GM12878 (cell line): ENCODE measurements at regions not wholly inside any gene's neighbourhood (a gene's known extent, or its start where the extent isn't known, plus 50 kb on each side); places are given as distances from the start of the nearest gene placed in this dataset.

Experiments
- ATAC-seq: fragments of 200-7000 bp; cut with Tn5 transposase; 3 replicates; pipeline ENCODE4 v1.9.1; 2020; ENCODE audit warnings: mild to moderate bottlenecking, moderate library complexity
- BruUV-seq: library from RNA; stranded (reverse); fragments of 400-500 nt; replicated peaks from 2 replicates; lab custom pipeline; 2021; lab: Mats Ljungman, UMichigan
- CTCF ChIA-PET: fragments of 300-600 bp; sonication (Branson Sonifier 250); formaldehyde crosslinking; extraction: SDS; loops from one replicate; lab custom pipeline; 2021; ENCODE audit warnings: inconsistent platforms; lab: Yijun Ruan, JAX
- POLR2A ChIA-PET: fragments of 350-600 bp; formaldehyde crosslinking; extraction: SDS; loops from one replicate; lab custom pipeline; 2021; ENCODE audit warnings: inconsistent platforms; lab: Charles Lee
- RAD21 ChIA-PET: fragments of 300-600 bp; sonication (Branson Sonifier 250); formaldehyde crosslinking; loops from one replicate; lab custom pipeline; 2023; ENCODE audit warnings: antibody characterized with exemption; ENCODE audit not compliant: unreplicated experiment; lab: Charles Lee
- SMC1A ChIA-PET: fragments of 300-600 bp; sonication (Branson Sonifier 250); formaldehyde crosslinking; loops from one replicate; lab custom pipeline; 2023; ENCODE audit not compliant: unreplicated experiment, uncharacterized antibody; lab: Charles Lee
- DNase-seq: peaks from one replicate; pipeline ENCODE4 v3.0.0-alpha.2; 2011; ENCODE audit warnings: low read depth, low spot score
- FAIRE-seq: peaks from 3 replicates; lab custom pipeline; 2011; peaks lifted over from hg19 to GRCh38; lab: Jason Lieb, UNC
- H2AFZ ChIP-seq: 2 replicates; pipeline ENCODE4 v1.6.0; 2011; ENCODE audit warnings: low read depth, low read length, control low read depth; ENCODE audit not compliant: control insufficient read depth
- H3K27ac ChIP-seq: 2 replicates; pipeline ENCODE4 v1.5.1; 2011; ENCODE audit warnings: control low read depth; ENCODE audit not compliant: control insufficient read depth, insufficient read depth
- H3K27me3 ChIP-seq, 2 experiments: replicated peaks in 1 of 2; 2 replicates each; pipeline versions ENCODE4 v1.6.0 to v1.6.1; 2011; ENCODE audit warnings: low read length in 1 of 2; ENCODE audit not compliant: control insufficient read depth in 2 of 2, insufficient read depth in 2 of 2
- H3K36me3 ChIP-seq, 2 experiments: 2 replicates each; pipeline ENCODE4 v1.5.1; 2011; ENCODE audit warnings: low read length in 1 of 2; ENCODE audit not compliant: control insufficient read depth in 2 of 2, insufficient read depth in 2 of 2
- H3K4me1 ChIP-seq: 2 replicates; pipeline ENCODE4 v1.6.1; 2011; ENCODE audit warnings: mild to moderate bottlenecking, low read length, moderate library complexity, mixed read lengths; ENCODE audit not compliant: control insufficient read depth, insufficient read depth
- H3K4me2 ChIP-seq: 2 replicates; pipeline ENCODE4 v1.6.0; 2011; ENCODE audit warnings: control low read depth; ENCODE audit not compliant: control insufficient read depth, insufficient read depth
- H3K4me3 ChIP-seq: fragments of 200-600 bp; sonication (generic); 2 replicates; pipeline ENCODE4 v1.5.1; 2016
- H3K79me2 ChIP-seq: 2 replicates; pipeline ENCODE4 v1.6.0; 2011; ENCODE audit warnings: low read length; ENCODE audit not compliant: control insufficient read depth, insufficient read depth
- H3K9ac ChIP-seq: 2 replicates; pipeline ENCODE4 v1.8.0; 2011; ENCODE audit warnings: low read length, control low read depth, mixed read lengths; ENCODE audit not compliant: control insufficient read depth, insufficient read depth
- H3K9me3 ChIP-seq: replicated peaks from 3 replicates; pipeline ENCODE4 v1.5.1; 2011; ENCODE audit warnings: mild to moderate bottlenecking, low read length; ENCODE audit not compliant: control insufficient read depth, insufficient read depth
- H4K20me1 ChIP-seq: 2 replicates; pipeline ENCODE4 v1.6.0; 2011; ENCODE audit not compliant: control insufficient read depth, insufficient read depth
- CREM ChIP-seq: IDR thresholded peaks from 2 replicates; pipeline ENCODE4 v1.6.1; 2014; ENCODE audit warnings: antibody characterized with exemption, low read depth
- GATAD2B ChIP-seq: fragments of 450-650 bp; conservative IDR thresholded peaks from 2 replicates; pipeline ENCODE4 v1.6.1; 2017; ENCODE audit warnings: low read depth, mild to moderate bottlenecking, moderate library complexity
- HDAC6 ChIP-seq: fragments of 200-600 bp; sonication (generic); IDR thresholded peaks from one replicate; pipeline ENCODE4 v1.8.0; 2017; ENCODE audit warnings: antibody characterized with exemption; ENCODE audit not compliant: unreplicated experiment
- MYC ChIP-seq: IDR thresholded peaks from 2 replicates; pipeline ENCODE4 v1.6.1; 2011; ENCODE audit warnings: mild to moderate bottlenecking, low read length, moderate library complexity, inconsistent platforms; ENCODE audit not compliant: insufficient read depth, insufficient replicate concordance, insufficient read length, severe bottlenecking
- PRDM15 ChIP-seq: fragments of 450-650 bp; formaldehyde crosslinking; IDR thresholded peaks from 2 replicates; pipeline ENCODE4 v1.4.0; 2020; ENCODE audit warnings: mild to moderate bottlenecking, moderate library complexity
- RCOR1 ChIP-seq: conservative IDR thresholded peaks from 2 replicates; pipeline ENCODE4 v1.6.1; 2012; ENCODE audit warnings: low read depth, low read length, improper control_type of control experiment
- SKIL ChIP-seq: fragments of 450-650 bp; IDR thresholded peaks from 2 replicates; pipeline ENCODE4 v1.6.1; 2017; ENCODE audit warnings: mild to moderate bottlenecking, low read depth, inconsistent platforms; ENCODE audit not compliant: poor library complexity, severe bottlenecking
- SMAD5 ChIP-seq: IDR thresholded peaks from 2 replicates; pipeline ENCODE4 v1.6.1; 2016; ENCODE audit warnings: antibody characterized with exemption, low read depth
- ZNF24 ChIP-seq: fragments of 450-650 bp; IDR thresholded peaks from 2 replicates; pipeline ENCODE4 v1.6.1; 2017; ENCODE audit warnings: antibody characterized with exemption, mild to moderate bottlenecking
- ZNF274 ChIP-seq: IDR thresholded peaks from one replicate; pipeline ENCODE4 v1.8.0; 2011; ENCODE audit not compliant: insufficient read length, insufficient read depth
- ZZZ3 ChIP-seq: IDR thresholded peaks from 2 replicates; pipeline ENCODE4 v1.6.1; 2011; ENCODE audit warnings: low read depth; ENCODE audit not compliant: control insufficient read depth, insufficient read length
- WGBS: methylation state at CpG from one replicate; pipeline ENCODE4 v1.1.6; 2016; ENCODE audit warnings: low lambda C conversion rate; ENCODE audit not compliant: insufficient replicate concordance, insufficient coverage; ENCODE audit errors: missing lambda C conversion rate; 5-methylcytosine and 5-hydroxymethylcytosine counted together
- in situ Hi-C: fragments of 300-500 bp; cut with MboI; formaldehyde crosslinking; loops from 9 replicates; pipeline ENCODE4 v1.14.3; 2018; ENCODE audit warnings: mixed read lengths
- intact Hi-C: fragments of 100-400 bp; cut with micrococcal nuclease; formaldehyde crosslinking; loops from one replicate; pipeline ENCODE4 v1.14.2; 2022; ENCODE audit not compliant: unreplicated experiment

- no peak for TF ChIP-seq PRDM15 (CRISPR knock-in tag)
- TF ChIP-seq RCOR1 = no peak
- no peak for TF ChIP-seq SMAD5
- no peak for TF ChIP-seq ZNF274
- TF ChIP-seq, all 136 proteins: peak for 0
Observed at GRCh38 chr14:97218274-97218673, 421.1 kb downstream of the VRK1 start (continued).

DNA sequence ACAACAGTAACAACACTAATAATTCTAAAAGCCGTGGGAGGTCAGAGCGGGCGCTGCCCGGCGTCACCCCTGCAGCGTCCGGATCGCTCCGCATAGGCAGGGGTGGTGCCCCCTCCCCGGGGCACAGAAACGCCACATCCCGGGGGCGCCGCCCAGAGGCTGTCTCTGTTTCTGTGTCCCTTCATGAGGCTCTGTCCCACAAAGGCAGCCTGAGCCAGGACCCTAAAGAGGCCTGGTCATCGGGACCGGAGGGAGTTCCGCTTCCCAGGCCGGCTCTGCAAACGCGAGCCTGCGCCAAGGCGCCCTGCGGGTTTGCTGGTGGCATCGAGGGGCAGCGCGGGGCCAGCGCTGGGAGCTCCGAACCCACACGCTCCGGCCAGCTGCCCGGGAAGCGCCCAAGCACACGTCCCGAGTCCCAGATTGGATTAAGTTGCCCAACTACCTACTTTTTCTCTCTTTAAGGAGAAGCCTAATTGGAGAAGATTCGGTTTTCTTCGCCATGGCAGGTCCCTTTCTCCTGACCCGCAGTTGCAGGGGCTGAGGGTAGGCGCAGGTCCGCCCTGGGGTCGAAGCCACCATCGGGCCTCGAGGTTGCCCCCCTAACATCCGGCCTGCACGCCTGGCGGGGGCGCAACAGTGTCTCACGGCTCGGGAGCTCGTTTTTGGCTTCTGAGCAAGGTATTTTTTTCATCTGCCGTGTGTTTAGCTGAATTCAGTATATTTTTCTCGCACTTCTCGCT is 421.7 kb downstream of the VRK1 start:
- CTCF ChIA-PET = interaction anchor here (0.6 kb wide), 1 partner anchor 79 kb away, joined by 3 read pairs; no protein-coding TSS in a partner anchor
- Histone ChIP-seq H3K4me1 (no peaks in the 10 kb centered on the region), H3K79me2 (no peaks in the 10 kb centered on the region), H3K27ac (no peak overlapping the region), H3K9me3 (no peaks in the 10 kb centered on the region; the same call in 2 of the 3 replicates), H4K20me1 (no peaks in the 10 kb centered on the region), H2AFZ (peak overlapping the region; percentile 17), H3K9ac (no peak overlapping the region), H3K4me3 (no peak overlapping the region), H3K4me2 (peak overlapping the region; percentile 44; the same call in 1 of the 2 replicates), H3K27me3 (peaks cover 0 to 4% of the 10 kb centered on the region in 2 experiments; a peak in 1 of 4 replicates), H3K36me3 (no peaks in the 10 kb centered on the region)
- BruUV-seq = no TSS peak
- 24% methylated on average over 52 of the region's 52 CpGs for WGBS
- RAD21 ChIA-PET = interaction anchor here (1.1 kb wide), 1 partner anchor 17 kb away, joined by 3 read pairs; no protein-coding TSS in a partner anchor
- in situ Hi-C loops = no loop called here
- ATAC-seq (no peak), FAIRE-seq (no peak), DNase-seq (no peak)
- intact Hi-C loops = no loop called here
- TF ChIP-seq ZNF24 (no peak), GATAD2B (no peak), SKIL (no peak), HDAC6 (no peak), ZZZ3 (no peak), MYC (no peak), CREM (no peak)
- POLR2A ChIA-PET = interaction anchor here (0.6 kb wide), 1 partner anchor 37 kb away, joined by 3 read pairs; no protein-coding TSS in a partner anchor
- SMC1A ChIA-PET = no interaction called here
